ENCODE measurements at regions not wholly inside any gene's neighbourhood (a gene's known extent, or its start where the extent isn't known, plus 50 kb on each side); places are given as distances from the start of the nearest gene placed in this dataset.

GRCh38 chr14:49463146-49463545 lies 123.0 kb downstream of the RPS29 start:
- no peak for DNase-seq

- DNase-seq, result peak; percentile 73
Measured at GRCh38 chr14:49461529-49462401, 124.4 kb downstream of the RPS29 start.

- no peak for DNase-seq
Measured at GRCh38 chr14:49460662-49461061, 125.5 kb downstream of the RPS29 start.

- DNase-seq, result no peak
Measured at GRCh38 chr14:49456589-49456988, 129.6 kb downstream of the RPS29 start.

GRCh38 chr14:49451938-49452337 lies 134.2 kb downstream of the RPS29 start:
- DNase-seq, result no peak

- no peak for DNase-seq
Measured at GRCh38 chr14:49449749-49450148, 136.4 kb downstream of the RPS29 start.

GRCh38 chr14:49447540-49448107 lies 138.6 kb downstream of the RPS29 start:
- DNase-seq, result no peak

- no peak for DNase-seq
Measured at GRCh38 chr14:49446801-49447200, 139.4 kb downstream of the RPS29 start.

- no peak for DNase-seq
Measured at GRCh38 chr14:49438256-49438770, 147.9 kb downstream of the RPS29 start.

GRCh38 chr14:49428076-49428475 lies 158.1 kb downstream of the RPS29 start:
- DNase-seq, result no peak

- no peak for DNase-seq
Measured at GRCh38 chr14:49427117-49427516, 159.1 kb downstream of the RPS29 start.

GRCh38 chr14:49425921-49426320 lies 160.3 kb downstream of the RPS29 start:
- no peak for DNase-seq

GRCh38 chr14:49424436-49425331 lies 161.5 kb downstream of the RPS29 start:
- no peak for DNase-seq

GRCh38 chr14:49420201-49420600 lies 166.0 kb downstream of the RPS29 start:
- peak; percentile 44 for DNase-seq

GRCh38 chr14:49418789-49419188 lies 167.4 kb downstream of the RPS29 start:
- peak; percentile 6 for DNase-seq

GRCh38 chr14:49417790-49418189 lies 168.4 kb downstream of the RPS29 start:
- no peak for DNase-seq

- DNase-seq, result no peak
Measured at GRCh38 chr14:49408187-49408933, 177.8 kb downstream of the RPS29 start.

- peak; percentile 32 for DNase-seq
Measured at GRCh38 chr14:49405291-49405690, 180.9 kb downstream of the RPS29 start.

GRCh38 chr14:49401373-49401772 lies 184.8 kb downstream of the RPS29 start:
- no peak for DNase-seq

- DNase-seq, result no peak
Measured at GRCh38 chr14:49396801-49397200, 189.4 kb downstream of the RPS29 start.

GRCh38 chr14:49381778-49382177 lies 204.4 kb downstream of the RPS29 start:
- no peak for DNase-seq

GRCh38 chr14:49367696-49368095 lies 218.5 kb downstream of the RPS29 start:
- DNase-seq, result no peak

Data from activated CD4-positive, alpha-beta T cell treated with anti-CD3 and anti-CD28 coated beads, Interleukin-2, amount 50 U/mL, for 16 hours (primary cell).